ENCODE measurements at regions not wholly inside any gene's neighbourhood (a gene's known extent, or its start where the extent isn't known, plus 50 kb on each side); places are given as distances from the start of the nearest gene placed in this dataset.

- TF ChIP-seq CTCF (IDR thresholded peaks at IDR 0.05; ENCODE audit: poor library complexity, severe bottlenecking), result no peak
- Histone ChIP-seq H3K9me3 (ENCODE audit: severe bottlenecking) (no peaks in the 10 kb centered on the region), H3K4me1 (ENCODE audit: insufficient read depth, poor library complexity, severe bottlenecking) (peaks cover 10% of the 10 kb centered on the region), H3K36me3 (ENCODE audit: low read depth) (no peaks in the 10 kb centered on the region), H3K27ac (ENCODE audit: poor library complexity, severe bottlenecking) (no peak overlapping the region), H3K27me3 (ENCODE audit: insufficient read depth, poor library complexity, severe bottlenecking) (no peaks in the 10 kb centered on the region), H3K4me3 (ENCODE audit: severe bottlenecking) (no peak overlapping the region)
- DNase-seq (ENCODE audit: low spot score) (no peak), ATAC-seq (ENCODE audit: low read depth) (no peak)
These were observed 232.5 kb downstream of the PTEN start for GRCh38 chr10:88095778-88096431.

GRCh38 chr10:88097092-88097516 lies 233.7 kb downstream of the PTEN start:
- ATAC-seq (ENCODE audit: low read depth), result no peak
- peaks cover under 1% of the 10 kb centered on the region for H3K4me1 ChIP-seq (ENCODE audit: insufficient read depth, poor library complexity, severe bottlenecking)
- H3K9me3 ChIP-seq (ENCODE audit: severe bottlenecking), result no peaks in the 10 kb centered on the region
- no peak overlapping the region for H3K4me3 ChIP-seq (ENCODE audit: severe bottlenecking)
- H3K27me3 ChIP-seq (ENCODE audit: insufficient read depth, poor library complexity, severe bottlenecking), result no peaks in the 10 kb centered on the region
- H3K36me3 ChIP-seq (ENCODE audit: low read depth), result no peaks in the 10 kb centered on the region
- DNase-seq (ENCODE audit: low spot score), result no peak
- no peak overlapping the region for H3K27ac ChIP-seq (ENCODE audit: poor library complexity, severe bottlenecking)
- no peak for TF ChIP-seq CTCF (IDR thresholded peaks at IDR 0.05; ENCODE audit: poor library complexity, severe bottlenecking)

- Histone ChIP-seq H3K4me1 (ENCODE audit: insufficient read depth, poor library complexity, severe bottlenecking) (no peaks in the 10 kb centered on the region), H3K36me3 (ENCODE audit: low read depth) (no peaks in the 10 kb centered on the region), H3K4me3 (ENCODE audit: severe bottlenecking) (no peak overlapping the region), H3K9me3 (ENCODE audit: severe bottlenecking) (no peaks in the 10 kb centered on the region), H3K27ac (ENCODE audit: poor library complexity, severe bottlenecking) (no peak overlapping the region), H3K27me3 (ENCODE audit: insufficient read depth, poor library complexity, severe bottlenecking) (no peaks in the 10 kb centered on the region)
- TF ChIP-seq CTCF (IDR thresholded peaks at IDR 0.05; ENCODE audit: poor library complexity, severe bottlenecking), result no peak
- no peak for DNase-seq (ENCODE audit: low spot score)
- ATAC-seq (ENCODE audit: low read depth), result no peak
These were observed 234.1 kb downstream of the PTEN start for GRCh38 chr10:88097536-88097935.

- H3K9me3 ChIP-seq (ENCODE audit: severe bottlenecking), result no peaks in the 10 kb centered on the region
- DNase-seq (ENCODE audit: low spot score), result no peak
These were observed 236.9 kb downstream of the PTEN start for GRCh38 chr10:88100281-88100680.

More at GRCh38 chr10:88100281-88100680, 236.9 kb downstream of the PTEN start:
- Histone ChIP-seq H3K4me3 (ENCODE audit: severe bottlenecking) (no peak overlapping the region), H3K27ac (ENCODE audit: poor library complexity, severe bottlenecking) (no peak overlapping the region), H3K27me3 (ENCODE audit: insufficient read depth, poor library complexity, severe bottlenecking) (no peaks in the 10 kb centered on the region), H3K36me3 (ENCODE audit: low read depth) (no peaks in the 10 kb centered on the region), H3K4me1 (ENCODE audit: insufficient read depth, poor library complexity, severe bottlenecking) (no peaks in the 10 kb centered on the region)
- ATAC-seq (ENCODE audit: low read depth), result no peak
- no peak for TF ChIP-seq CTCF (IDR thresholded peaks at IDR 0.05; ENCODE audit: poor library complexity, severe bottlenecking)

All from RWPE2 (cell line).